HG03175 (cell line): ENCODE measurements at regions not wholly inside any gene's neighbourhood (a gene's known extent, or its start where the extent isn't known, plus 50 kb on each side); places are given as distances from the start of the nearest gene placed in this dataset.
"Not testable (repeated sequence)": the region's sequence is repeated elsewhere in the genome, so short reads cannot be mapped to it uniquely, and the experiment has no call there.

Experiments
- ATAC-seq: cut with Tn5 transposase; IDR thresholded peaks from one replicate; pipeline ENCODE4 v1.9.1; 2021; ENCODE audit warnings: mild to moderate bottlenecking, moderate library complexity; ENCODE audit not compliant: unreplicated experiment

GRCh38 chr5:57002959-57003485 lies 51.1 kb upstream of the MIER3 start:
- no peak for ATAC-seq

GRCh38 chr5:57003566-57003965 lies 51.6 kb upstream of the MIER3 start:
- not testable (repeated sequence) for ATAC-seq

DNA sequence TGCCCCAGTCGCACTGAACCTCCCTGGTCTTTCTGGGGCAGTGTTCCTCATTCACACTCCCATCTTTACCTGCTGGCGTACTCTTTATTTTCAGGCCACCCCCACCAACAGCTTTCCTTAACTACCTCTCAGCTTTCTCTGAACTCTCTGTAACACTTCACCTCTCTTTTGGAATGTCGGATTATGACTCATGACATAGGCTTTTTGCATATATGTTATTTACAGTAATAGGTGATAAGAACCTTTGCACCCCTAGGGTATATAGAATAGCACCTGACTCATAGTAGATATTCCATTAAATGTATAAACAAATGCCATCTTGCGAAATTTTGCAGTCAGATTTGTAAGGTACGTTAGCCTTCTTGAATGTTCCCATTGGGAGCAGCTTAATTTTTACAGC lies 52.9 kb upstream of the MIER3 start:
- no peak for ATAC-seq

DNA sequence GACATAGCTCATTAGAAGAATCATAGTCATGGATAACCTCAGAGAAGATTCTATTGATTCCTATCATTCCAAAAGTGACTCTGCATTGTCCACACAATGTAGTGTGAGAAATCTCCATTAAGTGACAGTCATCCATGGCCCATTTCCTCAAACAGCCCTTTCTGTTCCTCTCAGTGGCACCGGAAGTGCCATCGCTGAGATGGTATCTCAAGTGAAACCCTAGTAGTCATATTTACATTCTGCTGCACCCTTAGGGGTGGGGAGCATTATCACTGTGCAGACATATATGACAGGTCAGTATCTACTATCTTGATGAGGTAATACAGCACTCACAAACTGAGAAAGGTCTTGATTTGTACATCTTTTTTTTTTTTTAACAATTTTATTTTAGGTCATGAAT lies 55.4 kb upstream of the MIER3 start:
- peak; percentile 91 for ATAC-seq

DNA sequence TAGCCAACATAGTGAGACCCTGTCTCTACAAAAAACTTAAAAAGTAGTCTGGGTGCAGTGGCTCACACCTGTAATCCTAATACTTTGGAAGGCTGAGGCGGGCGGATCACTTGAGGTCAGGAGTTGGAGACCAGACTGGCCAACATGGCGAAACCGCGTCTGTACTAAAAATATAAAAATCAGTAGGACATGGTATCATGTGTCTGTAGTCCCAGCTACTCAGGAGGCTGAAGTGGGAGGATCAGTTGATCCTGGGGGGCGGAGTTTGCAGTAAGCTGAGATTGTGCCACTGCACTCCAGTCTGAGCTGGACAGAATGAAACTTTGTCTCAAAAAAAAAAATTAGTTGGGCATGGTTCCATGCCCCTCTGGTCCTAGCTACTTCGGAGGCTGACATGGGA lies 57.9 kb upstream of the MIER3 start:
- ATAC-seq = no peak

DNA sequence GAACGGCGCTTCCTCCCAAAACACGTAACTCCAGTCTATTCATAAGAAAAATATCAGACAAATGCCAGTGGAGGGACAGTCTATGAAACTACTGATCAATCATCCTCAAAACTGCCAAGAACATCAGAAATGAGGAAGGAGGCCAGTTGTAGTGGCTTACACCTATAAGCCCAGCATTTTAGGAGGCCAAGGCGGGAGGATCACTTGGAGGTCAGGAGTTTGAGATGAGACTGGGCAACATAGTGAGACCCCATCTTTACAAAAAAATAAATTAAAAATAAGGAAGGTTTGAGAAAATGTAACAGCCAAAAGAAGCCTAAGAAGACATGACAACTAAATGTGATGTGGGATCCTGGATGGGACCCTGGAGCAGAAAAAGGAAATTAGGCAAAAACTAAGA lies 58.9 kb upstream of the MIER3 start:
- ATAC-seq = no peak

- ATAC-seq = no peak
These were observed 60.6 kb upstream of the MIER3 start for GRCh38 chr5:57012511-57012910.

- ATAC-seq = no peak
These were observed 74.0 kb upstream of the MIER3 start for GRCh38 chr5:57025961-57026360.

DNA sequence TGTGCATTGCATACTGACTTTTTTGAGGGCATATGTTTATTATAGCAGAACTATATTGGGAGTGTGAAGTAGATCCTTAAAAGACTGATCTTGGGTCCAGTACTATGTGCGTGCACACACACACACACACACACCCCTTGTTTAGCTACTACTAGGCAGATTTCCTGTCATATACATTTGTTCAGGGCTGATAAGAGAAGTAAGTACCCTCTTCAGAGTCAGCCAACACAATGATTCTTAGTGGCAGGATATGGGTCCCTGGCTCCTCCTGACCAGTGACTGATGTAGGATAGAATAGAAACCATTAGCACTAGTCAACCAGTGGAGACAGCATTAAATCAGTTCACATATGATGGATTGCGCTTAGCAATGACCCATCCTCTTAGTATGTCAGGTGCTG lies 76.2 kb upstream of the MIER3 start:
- no peak for ATAC-seq

DNA sequence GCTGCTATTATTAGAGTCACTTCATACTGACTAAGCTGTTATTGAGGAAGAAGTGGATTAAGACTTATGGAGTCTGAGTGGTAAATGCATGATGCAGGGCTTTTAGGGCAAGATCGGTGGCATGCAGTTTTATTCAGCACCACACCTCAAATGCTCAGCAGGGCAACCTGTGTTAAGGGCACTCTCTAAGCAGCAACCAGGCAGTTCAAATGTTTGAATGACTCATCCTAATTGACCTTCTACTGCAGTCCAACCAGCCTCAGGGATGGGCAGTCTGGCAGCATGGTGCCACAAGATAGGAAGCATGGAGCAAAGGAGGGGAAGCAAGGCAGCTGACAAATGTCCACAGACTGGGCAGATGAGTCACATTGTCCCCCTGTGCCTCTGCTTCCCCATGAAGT lies 80.2 kb upstream of the MIER3 start:
- no peak for ATAC-seq

GRCh38 chr5:57033103-57033502 lies 81.2 kb upstream of the MIER3 start:
- ATAC-seq = no peak

DNA sequence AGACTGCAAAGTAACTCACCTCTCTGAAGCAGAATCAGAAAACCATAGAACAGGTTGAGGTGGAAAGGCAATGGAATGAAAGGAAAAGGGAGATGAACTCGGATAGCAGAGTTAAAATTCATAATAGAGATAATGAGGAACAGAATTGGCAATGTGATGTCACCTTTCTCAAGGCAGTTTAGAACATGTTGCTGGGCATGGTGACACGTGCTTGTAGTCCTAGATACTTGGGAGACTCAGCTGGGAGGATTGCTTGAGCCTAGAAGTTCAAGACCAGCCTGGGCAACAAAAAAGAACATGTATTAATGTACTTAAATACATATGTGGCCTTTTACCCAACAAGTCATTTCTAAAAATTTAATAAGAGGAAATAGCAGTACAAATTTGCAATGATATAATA lies 81.6 kb upstream of the MIER3 start:
- ATAC-seq = no peak

- ATAC-seq = no peak
These were observed 82.4 kb upstream of the MIER3 start for GRCh38 chr5:57034201-57034916.

GRCh38 chr5:57035955-57036354 lies 84.0 kb upstream of the MIER3 start:
- ATAC-seq = no peak

DNA sequence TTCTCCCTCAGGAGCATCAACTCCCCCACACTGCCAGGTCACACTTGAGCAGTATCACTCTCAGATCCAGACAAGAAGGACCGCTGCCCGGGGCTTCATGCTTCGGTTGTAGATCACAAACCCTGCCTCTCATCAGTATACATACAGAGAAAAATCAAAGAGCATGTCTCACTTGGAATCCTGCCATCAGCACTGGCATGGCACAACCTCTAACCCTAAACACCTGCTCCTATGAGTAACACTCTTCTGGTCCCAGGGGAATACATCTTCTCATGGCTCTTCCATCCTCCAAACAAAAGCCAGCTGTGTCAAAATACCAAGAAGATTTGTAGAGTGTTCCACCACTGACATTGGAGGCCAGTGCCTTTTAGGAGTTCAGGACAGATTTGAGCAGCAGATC lies 84.8 kb upstream of the MIER3 start:
- ATAC-seq = no peak

GRCh38 chr5:57037355-57037754 lies 85.4 kb upstream of the MIER3 start:
- ATAC-seq = no peak

- ATAC-seq = no peak
These were observed 89.6 kb upstream of the MIER3 start for GRCh38 chr5:57041570-57041969.

DNA sequence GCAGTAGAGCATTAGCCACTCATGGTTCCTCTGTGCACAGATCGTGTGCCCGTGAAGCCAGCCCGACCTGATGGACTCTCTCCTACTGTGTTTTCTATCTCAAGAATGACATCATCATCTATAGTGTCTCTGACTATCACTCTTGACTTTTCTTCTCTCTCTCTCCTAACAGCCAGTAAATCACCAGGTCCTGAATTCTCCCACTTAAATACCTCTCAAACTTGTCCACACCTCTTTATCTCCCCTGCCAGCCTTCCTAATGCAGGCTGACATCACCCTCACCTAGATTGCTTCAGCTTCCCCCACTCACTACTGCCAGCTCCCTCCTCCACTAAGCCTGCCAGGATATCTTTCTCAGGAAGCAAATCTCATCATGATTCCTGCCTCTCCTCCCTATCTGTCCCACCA lies 90.6 kb upstream of the MIER3 start:
- ATAC-seq = no peak

- ATAC-seq = no peak
These were observed 102.2 kb upstream of the MIER3 start for GRCh38 chr5:57054135-57054534.

GRCh38 chr5:57054671-57055070 lies 102.7 kb upstream of the MIER3 start:
- no peak for ATAC-seq

DNA sequence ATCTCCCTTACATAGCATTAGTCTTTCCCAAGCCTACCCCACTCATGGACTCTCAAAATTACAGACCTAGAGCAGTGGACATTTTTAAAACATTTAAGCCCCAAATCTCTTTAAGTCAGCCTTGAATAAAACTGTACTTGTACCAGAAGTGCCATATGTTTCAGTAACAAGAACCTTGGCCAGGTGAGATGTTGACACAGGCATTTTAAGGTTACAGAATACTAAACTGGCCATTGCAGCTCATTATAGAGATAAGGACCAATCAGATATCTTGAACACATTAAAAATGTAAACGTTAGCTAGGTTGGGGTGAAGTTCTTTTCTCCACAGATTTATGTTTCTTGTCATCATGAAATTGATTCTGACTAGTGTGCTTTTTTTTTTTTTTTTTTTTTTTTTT lies 103.8 kb upstream of the MIER3 start:
- ATAC-seq = no peak

DNA sequence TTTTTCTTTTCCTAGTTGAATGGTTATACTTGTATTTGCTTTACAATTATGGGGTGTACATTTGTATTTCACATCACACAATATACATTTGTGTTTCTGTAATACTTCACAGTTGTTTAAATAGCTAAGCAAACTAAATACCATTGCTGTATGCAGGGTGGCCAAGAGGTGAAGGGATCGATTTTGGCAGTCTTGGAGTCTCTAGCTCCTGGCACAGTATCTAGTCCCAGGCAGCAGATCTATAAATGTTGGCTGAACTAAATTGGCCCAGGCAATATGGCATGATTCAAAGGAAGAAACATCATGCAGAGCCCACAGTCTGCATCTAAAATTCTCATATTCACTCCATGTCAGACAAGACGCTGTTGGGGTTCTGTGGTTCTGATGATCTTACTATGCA lies 110.1 kb upstream of the GPBP1 start:
- no peak for ATAC-seq

GRCh38 chr5:57066924-57067596 lies 106.8 kb upstream of the GPBP1 start:
- ATAC-seq = no peak
